Activated CD8-positive, alpha-beta memory T cell treated with anti-CD3 and anti-CD28 coated beads for 24 hours (primary cell): ENCODE measurements at regions not wholly inside any gene's neighbourhood (a gene's known extent, or its start where the extent isn't known, plus 50 kb on each side); places are given as distances from the start of the nearest gene placed in this dataset.
"Not testable (repeated sequence)": the region's sequence is repeated elsewhere in the genome, so short reads cannot be mapped to it uniquely, and the experiment has no call there.

Experiments used
- DNase-seq: peaks from one replicate; pipeline ENCODE4 v3.0.0-alpha.2; 2020

DNA sequence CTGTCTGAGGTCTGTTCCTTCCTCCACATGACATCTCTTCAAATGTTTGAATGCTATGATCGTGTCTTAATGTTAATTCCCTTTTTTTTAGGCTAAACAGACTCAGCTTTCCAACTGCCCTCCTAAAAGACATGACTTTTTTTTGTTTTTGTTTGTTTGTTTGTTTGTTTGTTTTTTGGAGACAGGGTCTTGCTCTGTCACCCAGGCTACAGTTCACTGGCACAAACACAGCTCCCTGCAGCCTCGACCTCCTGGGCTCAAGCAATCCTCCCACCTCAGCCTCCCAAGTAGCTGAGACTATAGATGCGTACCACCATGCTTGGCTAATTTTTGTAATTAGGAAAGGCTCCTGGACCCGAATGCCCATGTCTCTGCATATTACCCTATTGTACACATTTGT, 176.5 kb downstream of the ABCA8 start:
- no peak for DNase-seq

DNA sequence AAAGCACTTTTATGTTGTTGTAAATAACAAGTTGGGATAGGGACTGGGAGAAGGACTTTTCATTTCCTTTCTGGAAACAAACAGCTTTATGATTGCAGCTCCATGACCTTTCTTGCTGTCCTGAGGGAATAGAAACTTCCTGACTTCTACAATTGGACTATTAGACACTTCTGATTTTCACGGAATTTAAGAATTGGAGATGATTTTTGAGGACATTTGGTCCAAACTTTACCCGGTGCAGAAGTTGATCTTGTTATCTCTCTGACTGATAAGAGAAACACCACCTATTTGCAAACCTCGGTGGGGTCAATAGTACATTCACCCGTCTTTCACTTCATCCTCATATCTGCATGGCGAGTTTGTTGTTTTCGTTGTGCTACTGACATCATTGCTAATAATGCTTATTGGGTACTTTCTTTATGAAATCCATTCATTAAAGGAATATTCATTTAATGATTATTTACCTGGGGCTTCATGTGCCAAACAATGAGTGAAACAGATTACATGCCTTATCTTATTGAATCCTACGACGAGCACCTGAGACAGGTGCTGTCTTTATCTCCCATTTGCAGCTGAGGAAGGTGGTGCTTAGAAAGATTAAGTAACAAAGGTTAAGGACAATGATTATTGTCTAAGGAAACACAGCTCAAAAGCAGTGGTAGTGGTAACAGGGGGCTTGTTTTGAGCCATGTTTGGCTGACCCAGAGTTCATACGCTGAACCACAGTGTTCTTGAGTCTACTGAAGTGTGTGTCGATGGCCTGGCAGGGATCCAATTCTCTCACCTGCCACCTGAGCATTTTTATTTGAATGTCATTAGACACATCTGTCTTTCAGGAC, 176.9 kb upstream of the FAM20A start:
- no peak for DNase-seq

GRCh38 chr17:68777243-68777855, 176.2 kb upstream of the FAM20A start:
- no peak for DNase-seq

DNA sequence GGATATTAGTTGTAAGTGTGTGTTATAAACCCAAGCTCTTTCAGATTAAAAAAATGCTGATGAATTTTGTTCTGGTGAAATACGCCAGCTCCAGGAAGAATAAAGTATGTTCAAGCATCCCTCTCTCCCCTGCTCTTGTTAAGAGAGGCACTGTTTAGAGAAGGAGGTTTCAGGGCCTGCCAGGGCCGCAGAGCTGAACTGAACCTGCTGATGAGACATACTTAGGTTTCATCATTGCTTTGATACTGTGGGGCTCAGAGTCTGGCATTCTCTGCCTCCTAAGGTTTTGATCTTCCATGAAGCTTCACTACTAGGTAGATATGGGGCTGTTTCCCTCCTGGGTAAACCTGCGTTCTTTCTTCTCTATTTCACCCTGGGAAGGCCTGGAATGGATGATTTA, 175.3 kb upstream of the FAM20A start:
- no peak for DNase-seq

DNA sequence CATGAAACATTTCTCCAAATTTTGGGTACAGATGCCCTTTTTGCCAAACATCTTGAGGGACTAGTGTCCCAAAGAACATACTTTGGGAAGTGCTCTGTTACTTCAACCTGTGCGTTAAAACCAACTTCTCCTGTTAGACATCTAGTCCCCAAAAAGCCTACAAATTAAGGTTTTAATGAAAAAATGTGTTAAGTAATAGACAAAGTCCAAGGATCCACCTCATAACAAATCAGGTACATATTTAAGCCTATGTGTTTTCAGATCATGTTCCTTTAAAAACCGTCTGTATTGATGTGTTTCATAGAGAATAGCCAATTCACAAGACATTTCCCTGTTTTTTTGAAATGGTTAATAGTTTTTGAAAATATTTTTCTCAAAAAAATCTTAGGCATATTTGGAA, 174.8 kb upstream of the FAM20A start:
- no peak for DNase-seq

- no peak for DNase-seq
Measured at GRCh38 chr17:68775318-68775717, 174.2 kb upstream of the FAM20A start.

DNA sequence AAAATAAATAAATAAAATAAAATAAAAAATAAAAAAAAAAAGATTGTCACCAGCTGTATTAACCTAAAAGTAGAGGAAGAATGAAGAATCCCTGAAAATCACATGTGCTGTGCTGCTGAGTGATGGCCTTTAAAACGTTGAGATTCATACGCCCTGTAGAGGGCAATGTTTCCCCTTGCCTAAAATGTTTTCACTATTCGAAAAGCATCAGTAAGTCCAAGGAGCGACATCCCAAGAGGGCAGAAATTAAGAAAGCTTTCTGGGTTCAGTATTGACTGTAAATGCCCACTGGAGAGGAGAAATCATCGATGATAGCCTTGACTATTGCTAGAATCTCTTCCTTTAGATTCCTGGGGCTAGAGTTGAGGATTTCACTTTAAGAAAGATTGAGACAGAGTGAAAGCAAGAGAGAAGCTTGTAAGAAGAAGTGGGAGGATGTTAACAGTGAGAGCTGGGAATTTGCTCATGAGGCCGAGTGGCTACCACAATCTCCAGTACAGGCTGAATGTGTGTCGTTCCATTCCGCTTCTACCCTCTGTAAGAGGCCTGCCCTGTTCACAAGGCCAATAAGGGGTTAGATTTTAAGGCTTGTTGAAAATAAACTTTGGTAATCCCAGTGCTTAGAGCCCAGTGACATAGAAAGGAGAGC, 170.8 kb upstream of the FAM20A start:
- DNase-seq = no peak

DNA sequence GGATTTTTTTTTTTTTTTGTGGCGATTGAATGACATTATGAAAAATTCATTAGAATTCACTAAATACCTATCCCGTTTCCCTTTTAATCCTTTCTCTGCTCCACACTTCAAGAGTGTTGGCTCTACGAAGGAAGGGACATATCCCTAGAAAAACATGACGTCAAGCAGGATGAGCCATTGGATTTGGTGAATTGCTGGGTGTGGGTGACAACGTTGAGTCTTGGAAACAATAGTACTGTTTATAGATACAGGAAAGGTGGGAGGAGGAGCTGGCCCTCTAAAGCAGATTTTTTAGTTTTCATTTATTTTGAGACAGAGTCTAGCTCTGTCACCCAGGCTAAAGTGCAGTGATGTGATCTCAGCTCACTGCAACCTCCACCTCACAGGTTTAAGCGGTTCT, 167.6 kb upstream of the FAM20A start:
- no peak for DNase-seq

DNA sequence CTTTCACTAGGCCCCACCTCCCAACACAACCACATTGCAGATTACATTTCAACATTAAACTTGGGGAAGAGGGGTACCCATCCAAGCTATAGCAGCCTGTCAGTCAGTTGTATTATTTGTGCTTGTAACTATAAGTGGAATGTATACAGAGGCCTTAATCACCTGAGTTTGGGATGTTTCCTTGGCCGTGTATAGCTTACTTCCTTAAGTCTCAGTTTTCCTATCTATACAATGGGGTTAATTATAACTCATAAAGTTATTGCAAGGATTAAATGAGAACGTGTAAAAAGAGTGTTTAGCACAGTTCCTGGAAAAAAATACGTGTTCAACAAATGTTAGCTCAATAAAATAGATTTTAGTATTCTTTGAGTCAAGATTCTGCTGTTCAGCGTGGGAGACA, 165.5 kb upstream of the FAM20A start:
- no peak for DNase-seq

DNA sequence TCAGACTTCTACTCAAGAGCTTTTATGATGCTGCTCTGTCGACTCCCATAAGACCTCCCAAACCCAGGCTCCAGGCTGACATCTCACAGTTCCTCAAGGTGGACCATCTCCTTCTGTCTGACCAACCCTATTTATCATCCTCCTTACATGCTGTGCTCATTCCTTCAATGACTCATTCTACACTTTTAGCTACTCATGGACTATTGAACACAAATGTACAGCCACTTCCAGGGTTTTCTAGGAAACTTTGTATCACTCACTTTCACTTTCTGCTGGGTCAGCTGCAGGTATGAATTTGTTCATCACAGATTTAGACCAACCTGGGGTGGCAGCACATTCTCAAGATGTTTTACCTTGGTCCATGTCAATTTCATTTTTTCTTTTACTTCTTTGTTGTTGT, 162.4 kb upstream of the FAM20A start:
- no peak for DNase-seq

GRCh38 chr17:68762911-68763310, 161.7 kb upstream of the FAM20A start:
- no peak for DNase-seq

DNA sequence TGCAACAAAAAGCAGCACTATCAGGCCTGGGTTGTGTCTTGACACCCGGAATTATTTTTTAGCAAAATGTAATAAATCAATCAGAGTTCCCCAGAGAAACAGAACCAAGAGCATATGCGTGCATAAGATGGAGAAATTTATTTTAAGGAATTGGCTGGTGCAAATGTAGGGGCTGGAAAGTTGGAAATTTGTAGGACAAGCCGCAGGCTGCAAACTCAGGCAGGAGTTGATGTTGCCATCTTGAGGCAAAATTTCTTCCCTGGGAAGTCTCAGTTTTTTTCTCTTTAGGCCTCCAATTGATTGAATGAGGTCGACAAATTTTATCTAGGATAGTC, 158.9 kb upstream of the FAM20A start:
- DNase-seq = no peak

DNA sequence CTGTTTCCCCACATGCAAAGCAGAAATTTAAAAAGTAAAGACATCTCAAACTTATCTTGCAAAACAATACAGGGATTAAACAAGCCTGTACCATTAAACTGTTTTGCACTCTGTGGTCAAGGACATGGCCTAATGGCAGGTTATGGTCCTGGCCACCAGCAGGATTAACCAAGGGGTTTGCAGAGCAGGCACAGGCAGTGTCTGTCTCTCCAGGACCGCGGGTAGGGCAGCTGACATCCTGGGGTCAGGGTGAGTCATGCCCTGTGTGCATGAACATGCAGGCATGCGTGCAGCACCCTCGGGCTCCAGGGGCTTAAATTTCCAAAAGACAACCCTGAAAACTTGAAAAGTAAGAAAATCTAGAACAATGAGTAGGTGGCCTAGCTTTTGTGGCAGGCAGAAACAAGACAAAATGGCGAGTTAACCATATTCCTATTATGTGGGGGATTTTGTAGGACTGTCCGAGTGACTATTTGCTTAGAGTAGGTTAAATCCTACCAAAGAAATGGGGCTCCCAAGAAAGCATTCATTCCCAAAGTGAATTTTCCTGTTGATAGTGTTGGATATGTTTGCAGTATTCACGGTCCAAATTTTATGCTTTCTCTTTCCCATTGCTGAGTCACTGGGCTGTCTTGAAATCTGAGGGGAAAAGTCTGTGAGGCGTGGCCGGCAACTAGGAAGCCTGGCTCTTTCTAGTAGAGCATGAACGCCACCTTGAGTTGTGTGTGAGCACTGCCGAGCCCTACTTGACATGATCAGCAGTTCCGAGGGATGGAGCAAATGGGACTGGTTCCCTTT, 158.4 kb upstream of the FAM20A start:
- DNase-seq = peak; percentile 66

- no peak for DNase-seq
Measured at GRCh38 chr17:68759002-68759342, 157.8 kb upstream of the FAM20A start.

GRCh38 chr17:68757866-68758757, 156.9 kb upstream of the FAM20A start:
- DNase-seq = not testable (repeated sequence)

GRCh38 chr17:68753985-68754769, 153.0 kb upstream of the FAM20A start:
- no peak for DNase-seq

DNA sequence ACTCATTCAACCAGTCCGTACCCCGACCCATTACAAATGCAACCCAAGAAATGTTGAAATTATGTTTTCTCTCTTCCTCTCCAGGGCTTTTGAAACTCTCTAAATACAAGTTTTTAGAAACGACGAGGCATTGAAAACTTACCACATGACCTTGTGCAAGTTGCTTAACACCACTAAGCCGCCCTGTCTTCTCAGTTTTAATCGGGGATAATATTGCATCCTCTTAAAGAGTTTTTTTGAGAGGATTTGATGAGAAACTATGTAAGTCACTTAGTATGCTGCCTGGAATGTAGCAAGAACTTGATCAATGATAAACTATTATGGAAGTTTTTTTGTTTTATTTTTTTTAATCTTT, 149.0 kb upstream of the FAM20A start:
- DNase-seq = no peak

DNA sequence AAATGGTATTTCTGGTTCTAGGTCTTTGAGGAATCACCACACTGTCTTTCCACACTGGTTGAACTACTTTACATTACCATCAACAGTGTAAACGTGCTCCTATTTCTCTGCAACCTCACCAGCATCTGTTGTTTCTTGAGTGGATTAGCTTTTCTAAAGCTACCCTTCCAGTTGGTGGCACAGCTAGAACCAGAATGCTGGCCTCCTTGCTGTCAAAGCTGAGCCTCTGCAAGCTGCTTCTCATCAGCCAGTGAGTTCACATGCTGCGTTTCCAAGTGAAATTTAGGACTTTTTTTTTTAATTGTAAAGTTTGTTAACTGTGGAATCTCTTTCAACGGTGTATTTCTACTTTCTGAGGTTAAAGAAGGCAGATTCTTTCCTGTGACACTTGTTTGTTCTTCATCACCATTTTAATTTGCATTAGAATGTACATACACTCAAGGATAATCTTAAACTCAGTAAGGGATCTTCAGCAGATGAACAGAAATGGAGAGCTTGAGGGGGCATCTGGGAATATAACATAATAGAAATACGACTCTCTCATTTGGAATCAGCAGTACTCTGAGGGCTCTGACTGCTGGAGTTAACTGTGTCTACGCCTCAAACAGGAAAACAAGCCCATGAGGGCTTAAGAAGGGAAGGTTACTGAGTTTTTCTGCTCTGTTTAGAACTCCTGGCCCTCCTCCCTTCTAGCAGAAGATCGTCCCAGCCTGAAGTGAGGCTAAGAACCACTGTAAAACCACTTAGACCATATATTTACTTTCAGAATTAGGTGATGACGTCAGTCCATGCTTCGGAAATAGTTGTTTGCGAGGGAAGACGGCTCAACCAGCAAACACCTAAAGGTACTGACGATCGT, 148.4 kb upstream of the FAM20A start:
- no peak for DNase-seq

DNA sequence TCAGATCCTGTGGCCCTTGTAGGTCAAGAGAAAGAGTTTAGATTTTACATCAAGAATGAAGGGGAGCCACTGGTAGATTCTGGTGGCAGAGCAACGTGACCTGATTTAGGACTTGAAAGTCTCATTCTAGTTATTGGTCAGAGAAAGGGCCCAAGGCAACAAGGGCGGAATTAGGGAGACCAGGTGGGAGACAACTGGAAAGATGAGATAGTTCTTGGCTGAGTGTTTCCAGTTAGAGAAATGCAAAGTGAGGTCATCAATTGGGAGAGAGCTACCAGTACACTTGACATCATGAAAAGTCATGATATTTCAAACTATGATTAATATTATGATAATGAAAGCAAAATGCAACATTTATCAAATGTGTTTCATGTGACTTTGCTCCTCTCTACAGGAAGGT, 147.2 kb upstream of the FAM20A start:
- DNase-seq = no peak

- no peak for DNase-seq
Measured at GRCh38 chr17:68740555-68741447, 139.6 kb upstream of the FAM20A start.
